ENCODE measurements at regions not wholly inside any gene's neighbourhood (a gene's known extent, or its start where the extent isn't known, plus 50 kb on each side); places are given as distances from the start of the nearest gene placed in this dataset.

- no peaks in the 10 kb centered on the region for H3K36me3 ChIP-seq
- no peak overlapping the region for H3K27ac ChIP-seq
- H3K27me3 ChIP-seq (ENCODE audit: insufficient read depth, low read depth, severe bottlenecking): no peaks in the 10 kb centered on the region
- no peak for TF ChIP-seq CTCF (IDR thresholded peaks at IDR 0.05; ENCODE audit: low read depth, low read length)
- no peak for DNase-seq
- H3K9me3 ChIP-seq (ENCODE audit: severe bottlenecking): no peaks in the 10 kb centered on the region
- H3K4me3 ChIP-seq (ENCODE audit: low read depth, low read length): no peak overlapping the region
Observed at GRCh38 chr4:145295547-145295946, 115.2 kb upstream of the OTUD4 start.

- Histone ChIP-seq H3K9me3 (ENCODE audit: severe bottlenecking) (no peaks in the 10 kb centered on the region), H3K27me3 (ENCODE audit: insufficient read depth, low read depth, severe bottlenecking) (no peaks in the 10 kb centered on the region), H3K27ac (no peak overlapping the region), H3K36me3 (no peaks in the 10 kb centered on the region), H3K4me3 (ENCODE audit: low read depth, low read length) (no peak overlapping the region)
- no peak for DNase-seq
- TF ChIP-seq CTCF (IDR thresholded peaks at IDR 0.05; ENCODE audit: low read depth, low read length): no peak
Observed at GRCh38 chr4:145295122-145295521, 114.7 kb upstream of the OTUD4 start.

- Histone ChIP-seq H3K27me3 (ENCODE audit: insufficient read depth, low read depth, severe bottlenecking) (no peaks in the 10 kb centered on the region), H3K27ac (no peak overlapping the region), H3K36me3 (no peaks in the 10 kb centered on the region), H3K9me3 (ENCODE audit: severe bottlenecking) (no peaks in the 10 kb centered on the region), H3K4me3 (ENCODE audit: low read depth, low read length) (no peak overlapping the region)
- no peak for TF ChIP-seq CTCF (IDR thresholded peaks at IDR 0.05; ENCODE audit: low read depth, low read length)
- DNase-seq: no peak
Observed at GRCh38 chr4:145293658-145294057, 113.3 kb upstream of the OTUD4 start.

- DNase-seq: no peak
- Histone ChIP-seq H3K4me3 (ENCODE audit: low read depth, low read length) (no peak overlapping the region), H3K27me3 (ENCODE audit: insufficient read depth, low read depth, severe bottlenecking) (no peaks in the 10 kb centered on the region), H3K27ac (no peak overlapping the region), H3K9me3 (ENCODE audit: severe bottlenecking) (no peaks in the 10 kb centered on the region), H3K36me3 (no peaks in the 10 kb centered on the region)
- TF ChIP-seq CTCF (IDR thresholded peaks at IDR 0.05; ENCODE audit: low read depth, low read length): no peak
Observed at GRCh38 chr4:145290955-145291354, 110.6 kb upstream of the OTUD4 start.

GRCh38 chr4:145289403-145290076 is 109.2 kb upstream of the OTUD4 start:
- H3K27me3 ChIP-seq (ENCODE audit: insufficient read depth, low read depth, severe bottlenecking): no peaks in the 10 kb centered on the region
- H3K36me3 ChIP-seq: no peaks in the 10 kb centered on the region
- H3K9me3 ChIP-seq (ENCODE audit: severe bottlenecking): no peaks in the 10 kb centered on the region
- DNase-seq: no peak
- H3K4me3 ChIP-seq (ENCODE audit: low read depth, low read length): no peak overlapping the region
- no peak overlapping the region for H3K27ac ChIP-seq
- TF ChIP-seq CTCF (IDR thresholded peaks at IDR 0.05; ENCODE audit: low read depth, low read length): no peak

GRCh38 chr4:145287351-145287750 is 107.0 kb upstream of the OTUD4 start:
- no peak for DNase-seq
- no peaks in the 10 kb centered on the region for H3K9me3 ChIP-seq (ENCODE audit: severe bottlenecking)
- no peak overlapping the region for H3K27ac ChIP-seq
- H3K4me3 ChIP-seq (ENCODE audit: low read depth, low read length): no peak overlapping the region
- TF ChIP-seq CTCF (IDR thresholded peaks at IDR 0.05; ENCODE audit: low read depth, low read length): no peak
- no peaks in the 10 kb centered on the region for H3K36me3 ChIP-seq
- no peaks in the 10 kb centered on the region for H3K27me3 ChIP-seq (ENCODE audit: insufficient read depth, low read depth, severe bottlenecking)
